PC-9 (cell line): ENCODE measurements at regions not wholly inside any gene's neighbourhood (a gene's known extent, or its start where the extent isn't known, plus 50 kb on each side); places are given as distances from the start of the nearest gene placed in this dataset.

Experiments used
- BruUV-seq: library from RNA; stranded (reverse); fragments of 400-500 nt; replicated peaks from 2 replicates; lab custom pipeline; 2021; lab: Mats Ljungman, UMichigan
- CTCF ChIA-PET: fragments of 300-600 bp; sonication (Branson Sonifier 250); formaldehyde crosslinking; loops from one replicate; lab custom pipeline; 2022; ENCODE audit warnings: antibody characterized with exemption; lab: Charles Lee
- POLR2A ChIA-PET: fragments of 300-600 bp; sonication (Branson Sonifier 250); formaldehyde crosslinking; loops from one replicate; lab custom pipeline; 2022; ENCODE audit warnings: antibody characterized with exemption; ENCODE audit not compliant: unreplicated experiment; lab: Charles Lee
- DNase-seq, 2 experiments: peaks; one replicate each; pipeline versions ENCODE4 v3.0.0 to v3.0.0-alpha.2; 2015 to 2022; ENCODE audit warnings: mixed read lengths in 1 of 2
- H2AFZ ChIP-seq: fragments of 200-600 bp; sonication (generic); 2 replicates; pipeline ENCODE4 v1.8.1; 2017; ENCODE audit warnings: antibody characterized with exemption
- H3F3A ChIP-seq: fragments of 200-600 bp; sonication (generic); 2 replicates; pipeline ENCODE4 v1.8.1; 2017; ENCODE audit warnings: antibody characterized with exemption, mild to moderate bottlenecking, low read depth; ENCODE audit not compliant: insufficient read depth
- H3K27ac ChIP-seq: fragments of 200-600 bp; sonication (generic); 2 replicates; pipeline ENCODE4 v1.6.1; 2016; ENCODE audit warnings: mixed run types
- H3K27me3 ChIP-seq: fragments of 200-600 bp; sonication (generic); 2 replicates; pipeline ENCODE4 v1.6.1; 2016; ENCODE audit warnings: low read depth, mixed run types; ENCODE audit not compliant: insufficient read depth
- H3K36me3 ChIP-seq: fragments of 200-600 bp; sonication (generic); 2 replicates; pipeline ENCODE4 v1.6.1; 2016; ENCODE audit warnings: low read depth, mixed run types
- H3K4me1 ChIP-seq: fragments of 200-600 bp; sonication (generic); replicated peaks from 2 replicates; pipeline ENCODE4 v1.6.1; 2016; ENCODE audit warnings: mixed run types; ENCODE audit not compliant: insufficient read depth
- H3K4me2 ChIP-seq: fragments of 200-600 bp; sonication (generic); 2 replicates; pipeline ENCODE4 v1.6.1; 2017; ENCODE audit warnings: mixed run types
- H3K4me3 ChIP-seq: fragments of 200-600 bp; sonication (generic); 2 replicates; pipeline ENCODE4 v1.6.1; 2016; ENCODE audit warnings: mixed run types
- H3K79me2 ChIP-seq: fragments of 200-600 bp; sonication (generic); 2 replicates; pipeline ENCODE4 v1.6.1; 2017; ENCODE audit warnings: low read depth, mixed run types
- H3K9me2 ChIP-seq: fragments of 200-600 bp; sonication (generic); 2 replicates; pipeline ENCODE4 v1.8.1; 2017; ENCODE audit warnings: mild to moderate bottlenecking; ENCODE audit not compliant: insufficient read depth
- H3K9me3 ChIP-seq: fragments of 200-600 bp; sonication (generic); 2 replicates; pipeline ENCODE4 v1.8.1; 2016; ENCODE audit warnings: low read depth; ENCODE audit not compliant: insufficient read depth
- H4K20me1 ChIP-seq: fragments of 200-600 bp; sonication (generic); 2 replicates; pipeline ENCODE4 v1.8.1; 2017; ENCODE audit not compliant: insufficient read depth
- EZH2 ChIP-seq: fragments of 200-600 bp; sonication (generic); IDR thresholded peaks from 2 replicates; pipeline ENCODE4 v1.8.0; 2017; ENCODE audit warnings: antibody characterized with exemption, low read depth
- intact Hi-C: fragments of 100-400 bp; cut with micrococcal nuclease; formaldehyde crosslinking; loops from one replicate; pipeline ENCODE4 v1.10.0; 2022; ENCODE audit not compliant: unreplicated experiment
- TF ChIP-seq, protein P1 (sequence below): fragments of 200-600 bp; sonication (generic); conservative IDR thresholded peaks from 2 replicates; pipeline ENCODE4 v1.6.1; 2017; ENCODE audit warnings: mixed run types, antibody characterized with exemption, mild to moderate bottlenecking, moderate library complexity

GRCh38 chr20:56796345-56796744 lies 167.2 kb downstream of the TFAP2C start:
- Histone ChIP-seq H3K4me3 (no peak overlapping the region), H3K4me1 (peaks cover 16% of the 10 kb centered on the region), H3K4me2 (no peak overlapping the region), H3K9me3 (no peaks in the 10 kb centered on the region; the same call in 1 of the 2 replicates), H3K27me3 (no peaks in the 10 kb centered on the region), H2AFZ (no peak overlapping the region), H3K79me2 (no peaks in the 10 kb centered on the region), H3K9me2 (no peaks in the 10 kb centered on the region), H3K36me3 (no peaks in the 10 kb centered on the region), H4K20me1 (no peaks in the 10 kb centered on the region), H3K27ac (no peak overlapping the region), H3F3A (no peaks in the 10 kb centered on the region)
- TF ChIP-seq EZH2, result no peak
- TF ChIP-seq, protein P1, sequence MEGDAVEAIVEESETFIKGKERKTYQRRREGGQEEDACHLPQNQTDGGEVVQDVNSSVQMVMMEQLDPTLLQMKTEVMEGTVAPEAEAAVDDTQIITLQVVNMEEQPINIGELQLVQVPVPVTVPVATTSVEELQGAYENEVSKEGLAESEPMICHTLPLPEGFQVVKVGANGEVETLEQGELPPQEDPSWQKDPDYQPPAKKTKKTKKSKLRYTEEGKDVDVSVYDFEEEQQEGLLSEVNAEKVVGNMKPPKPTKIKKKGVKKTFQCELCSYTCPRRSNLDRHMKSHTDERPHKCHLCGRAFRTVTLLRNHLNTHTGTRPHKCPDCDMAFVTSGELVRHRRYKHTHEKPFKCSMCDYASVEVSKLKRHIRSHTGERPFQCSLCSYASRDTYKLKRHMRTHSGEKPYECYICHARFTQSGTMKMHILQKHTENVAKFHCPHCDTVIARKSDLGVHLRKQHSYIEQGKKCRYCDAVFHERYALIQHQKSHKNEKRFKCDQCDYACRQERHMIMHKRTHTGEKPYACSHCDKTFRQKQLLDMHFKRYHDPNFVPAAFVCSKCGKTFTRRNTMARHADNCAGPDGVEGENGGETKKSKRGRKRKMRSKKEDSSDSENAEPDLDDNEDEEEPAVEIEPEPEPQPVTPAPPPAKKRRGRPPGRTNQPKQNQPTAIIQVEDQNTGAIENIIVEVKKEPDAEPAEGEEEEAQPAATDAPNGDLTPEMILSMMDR, result no peak
- DNase-seq, result peak; percentile 46 to 65
- intact Hi-C loops, result no loop called here
- ChIA-PET CTCF (no interaction called here), POLR2A (interaction anchor here (0.5 kb wide), 1 partner anchor 147 kb away, joined by 3 read pairs; no protein-coding TSS in a partner anchor)
- no TSS peak for BruUV-seq

- intact Hi-C loops, result no loop called here
- H3K27ac ChIP-seq, result no peak overlapping the region
- POLR2A ChIA-PET, result no interaction called here
These were observed 167.9 kb downstream of the TFAP2C start for GRCh38 chr20:56797023-56797422.

DNA sequence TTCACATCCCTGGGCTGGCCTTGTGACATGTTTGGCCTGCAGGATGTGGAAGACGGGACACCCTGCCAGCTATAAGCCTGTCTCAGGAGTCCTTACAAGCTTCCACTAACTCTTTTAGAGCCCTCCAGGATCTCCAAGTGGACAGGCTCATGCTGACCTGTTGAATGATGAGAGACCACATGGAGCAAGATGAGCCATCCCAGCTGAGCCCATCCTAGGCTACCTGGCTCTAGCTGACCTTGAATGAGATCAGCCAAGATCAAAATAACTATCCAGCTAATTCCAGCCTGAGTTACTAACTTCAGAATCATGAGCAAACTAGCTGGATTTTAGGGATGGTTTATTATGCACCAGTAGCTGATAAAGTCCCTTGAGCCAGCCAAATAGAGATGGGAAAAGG lies 169.5 kb downstream of the TFAP2C start:
- H3F3A ChIP-seq, result peaks cover 6% of the 10 kb centered on the region; the same call in 1 of the 2 replicates
- H3K36me3 ChIP-seq, result no peaks in the 10 kb centered on the region
- no peak for TF ChIP-seq EZH2
- TF ChIP-seq, protein P1, result no peak
- no peak overlapping the region for H3K4me3 ChIP-seq
- no TSS peak for BruUV-seq
- CTCF ChIA-PET, result no interaction called here
- no peaks in the 10 kb centered on the region; the same call in 1 of the 2 replicates for H3K9me3 ChIP-seq
- H4K20me1 ChIP-seq, result no peaks in the 10 kb centered on the region
- H3K79me2 ChIP-seq, result no peaks in the 10 kb centered on the region
- H3K27me3 ChIP-seq, result no peaks in the 10 kb centered on the region
- POLR2A ChIA-PET, result no interaction called here
- intact Hi-C loops, result no loop called here
- H3K27ac ChIP-seq, result no peak overlapping the region
- H2AFZ ChIP-seq, result no peak overlapping the region
- DNase-seq, result no peak
- no peak overlapping the region for H3K4me2 ChIP-seq
- no peaks in the 10 kb centered on the region for H3K9me2 ChIP-seq
- H3K4me1 ChIP-seq, result peaks cover 21% of the 10 kb centered on the region

More at GRCh38 chr20:56797023-56797422, 167.9 kb downstream of the TFAP2C start:
- TF ChIP-seq, protein P1, result no peak
- TF ChIP-seq EZH2, result no peak
- Histone ChIP-seq H3K4me2 (no peak overlapping the region), H3K4me1 (peaks cover 16% of the 10 kb centered on the region), H3K9me3 (no peaks in the 10 kb centered on the region; the same call in 1 of the 2 replicates), H3K79me2 (no peaks in the 10 kb centered on the region), H3K4me3 (no peak overlapping the region), H4K20me1 (no peaks in the 10 kb centered on the region), H3K36me3 (no peaks in the 10 kb centered on the region), H3K27me3 (no peaks in the 10 kb centered on the region), H2AFZ (no peak overlapping the region), H3F3A (no peaks in the 10 kb centered on the region), H3K9me2 (no peaks in the 10 kb centered on the region)
- BruUV-seq, result no TSS peak
- CTCF ChIA-PET, result no interaction called here
- no peak for DNase-seq
